Spleen (tissue), 7 donors: ENCODE measurements at regions not wholly inside any gene's neighbourhood (a gene's known extent, or its start where the extent isn't known, plus 50 kb on each side); places are given as distances from the start of the nearest gene placed in this dataset.

Experiments used
- POLR2A ChIP-seq, 3 donors: fragments of 450-650 bp; IDR thresholded peaks; one replicate each; pipeline ENCODE4 v1.5.1; 2017; ENCODE audit warnings: antibody characterized with exemption in 3 of 3, mild to moderate bottlenecking in 1 of 3
- POLR2AphosphoS5 ChIP-seq, 3 donors: sonication (generic); formaldehyde crosslinking; IDR thresholded peaks; one replicate each; pipeline ENCODE4 v1.5.1; 2017; ENCODE audit warnings: antibody characterized with exemption in 3 of 3
- TF ChIP-seq, protein P1 (sequence below), 11 experiments: fragments of 200-600 bp in 7 of 11; fragments of 450-650 bp in 4 of 11; sonication (generic) in 4 of 11; IDR thresholded peaks in 8 of 11; conservative IDR thresholded peaks in 3 of 11; 1 replicate in 7 of 11; 2 replicates in 4 of 11; pipeline versions ENCODE4 v1.4.0 to v1.8.0; 2016 to 2021; ENCODE audit warnings: antibody characterized with exemption in 11 of 11, inconsistent platforms in 4 of 11, mild to moderate bottlenecking in 1 of 11
- donor health status: DM: no; HTN: no; CAD: no; lungs with moderate emphysema.
- donor health status: DM: no; HTN: no; CAD: no.
- donor health status: DM: no; HTN: no; CAD: no.

GRCh38 chr13:60221581-60221980, 57.9 kb upstream of the DIAPH3 start:
- TF ChIP-seq, protein P1, sequence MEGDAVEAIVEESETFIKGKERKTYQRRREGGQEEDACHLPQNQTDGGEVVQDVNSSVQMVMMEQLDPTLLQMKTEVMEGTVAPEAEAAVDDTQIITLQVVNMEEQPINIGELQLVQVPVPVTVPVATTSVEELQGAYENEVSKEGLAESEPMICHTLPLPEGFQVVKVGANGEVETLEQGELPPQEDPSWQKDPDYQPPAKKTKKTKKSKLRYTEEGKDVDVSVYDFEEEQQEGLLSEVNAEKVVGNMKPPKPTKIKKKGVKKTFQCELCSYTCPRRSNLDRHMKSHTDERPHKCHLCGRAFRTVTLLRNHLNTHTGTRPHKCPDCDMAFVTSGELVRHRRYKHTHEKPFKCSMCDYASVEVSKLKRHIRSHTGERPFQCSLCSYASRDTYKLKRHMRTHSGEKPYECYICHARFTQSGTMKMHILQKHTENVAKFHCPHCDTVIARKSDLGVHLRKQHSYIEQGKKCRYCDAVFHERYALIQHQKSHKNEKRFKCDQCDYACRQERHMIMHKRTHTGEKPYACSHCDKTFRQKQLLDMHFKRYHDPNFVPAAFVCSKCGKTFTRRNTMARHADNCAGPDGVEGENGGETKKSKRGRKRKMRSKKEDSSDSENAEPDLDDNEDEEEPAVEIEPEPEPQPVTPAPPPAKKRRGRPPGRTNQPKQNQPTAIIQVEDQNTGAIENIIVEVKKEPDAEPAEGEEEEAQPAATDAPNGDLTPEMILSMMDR (IDR thresholded peaks at IDR 0.05 in 8 of 11, conservative IDR thresholded peaks at IDR 0.05 in 3 of 11) = no peak
- no peak for TF ChIP-seq POLR2AphosphoS5 (IDR thresholded peaks at IDR 0.05)
- no peak for TF ChIP-seq POLR2A (IDR thresholded peaks at IDR 0.05)
